T-cell (primary cell): ENCODE measurements at regions not wholly inside any gene's neighbourhood (a gene's known extent, or its start where the extent isn't known, plus 50 kb on each side); places are given as distances from the start of the nearest gene placed in this dataset.
"Not testable (repeated sequence)": the region's sequence is repeated elsewhere in the genome, so short reads cannot be mapped to it uniquely, and the experiment has no call there.

ENCODE experiments used
- ATAC-seq, 4 experiments: fragments of 200-7000 bp in 3 of 4; fragments of 150-1000 bp in 1 of 4; cut with Tn5 transposase; replicated peaks in 1 of 4; 1 replicate in 3 of 4; 2 replicates in 1 of 4; pipeline ENCODE4 v1.10.0; 2021; ENCODE audit warnings: moderate library complexity in 3 of 4, mild to moderate bottlenecking in 2 of 4, moderate number of reproducible peaks in 1 of 4
- CTCF ChIA-PET, 2 donors: fragments of 300-600 bp; sonication (Branson Sonifier 250); formaldehyde crosslinking; loops; one replicate each; lab custom pipeline; 2022; ENCODE audit warnings: antibody characterized with exemption in 2 of 2; lab: Charles Lee
- POLR2A ChIA-PET, 2 donors: fragments of 300-600 bp; sonication (Branson Sonifier 250); formaldehyde crosslinking; loops; one replicate each; lab custom pipeline; 2022; ENCODE audit warnings: antibody characterized with exemption in 2 of 2; lab: Charles Lee
- DNase-seq, 35 experiments: peaks; one replicate each; pipeline versions ENCODE4 v3.0.0 to v3.0.0-alpha.2; 2013 to 2023
- H3K27ac ChIP-seq: one replicate; pipeline ENCODE4 v1.5.1; 2013; ENCODE audit warnings: low read length
- H3K27me3 ChIP-seq, 2 experiments: replicated peaks in 1 of 2; 1 replicate in 1 of 2; 2 replicates in 1 of 2; pipeline versions ENCODE4 v1.6.1 to v1.7.0; 2013; ENCODE audit warnings: low read length in 1 of 2, mixed read lengths in 1 of 2; ENCODE audit not compliant: control insufficient read depth in 2 of 2, insufficient read depth in 2 of 2; ENCODE audit errors: extremely low read depth in 1 of 2
- H3K36me3 ChIP-seq, 2 donors: 1 replicate in 1 of 2; 2 replicates in 1 of 2; pipeline versions ENCODE4 v1.6.1 to v1.7.0; 2013; ENCODE audit warnings: low read length in 1 of 2; ENCODE audit not compliant: control insufficient read depth in 2 of 2, insufficient read depth in 1 of 2; ENCODE audit errors: extremely low read depth in 1 of 2
- H3K4me1 ChIP-seq, 2 experiments: 1 replicate in 1 of 2; 2 replicates in 1 of 2; pipeline versions ENCODE4 v1.6.1 to v1.7.0; 2013; ENCODE audit warnings: low read length in 2 of 2, mixed read lengths in 1 of 2; ENCODE audit not compliant: insufficient read depth in 2 of 2, control insufficient read depth in 1 of 2; ENCODE audit errors: extremely low read depth in 1 of 2
- H3K4me3 ChIP-seq, 2 donors: 1 replicate in 1 of 2; 2 replicates in 1 of 2; pipeline versions ENCODE4 v1.5.1 to v1.7.0; 2013; ENCODE audit warnings: mild to moderate bottlenecking in 2 of 2, low read length in 1 of 2, moderate library complexity in 1 of 2; ENCODE audit not compliant: control insufficient read depth in 1 of 2; ENCODE audit errors: extremely low read depth in 1 of 2
- H3K9me3 ChIP-seq: 2 replicates; pipeline ENCODE4 v1.7.0; 2013
- H3K27ac Mint-ChIP-seq, 2 donors: one replicate each; pipeline ENCODE4 v1.8.0; 2020 to 2021; ENCODE audit warnings: mild to moderate bottlenecking in 2 of 2, mixed read lengths in 2 of 2
- H3K27me3 Mint-ChIP-seq, 2 donors: one replicate each; pipeline ENCODE4 v1.8.0; 2021 to 2022; ENCODE audit warnings: mixed read lengths in 2 of 2
- H3K36me3 Mint-ChIP-seq: one replicate; pipeline ENCODE4 v1.8.0; 2021; ENCODE audit warnings: mixed read lengths
- H3K4me1 Mint-ChIP-seq, 3 donors: one replicate each; pipeline ENCODE4 v1.8.0; 2020 to 2022; ENCODE audit warnings: mixed read lengths in 3 of 3, mild to moderate bottlenecking in 1 of 3
- H3K4me3 Mint-ChIP-seq, 3 donors: one replicate each; pipeline ENCODE4 v1.8.0; 2020 to 2022; ENCODE audit warnings: mild to moderate bottlenecking in 3 of 3, mixed read lengths in 3 of 3, moderate library complexity in 3 of 3
- H3K9me3 Mint-ChIP-seq, 3 donors: one replicate each; pipeline ENCODE4 v1.8.0; 2020 to 2022; ENCODE audit warnings: mixed read lengths in 3 of 3
- WGBS: methylation state at CpG from one replicate; pipeline ENCODE4 v1.1.5; 2013; ENCODE audit warnings: missing lambda C conversion rate; ENCODE audit not compliant: insufficient coverage; 5-methylcytosine and 5-hydroxymethylcytosine counted together

GRCh38 chr7:75254238-75254637 lies 141.2 kb upstream of the TRIM73 start:
- ATAC-seq, H3K4me3 ChIP-seq, POLR2A ChIA-PET, H3K27me3 ChIP-seq, H3K4me3 Mint-ChIP-seq, H3K36me3 ChIP-seq, H3K27me3 Mint-ChIP-seq, H3K9me3 Mint-ChIP-seq, DNase-seq, H3K4me1 Mint-ChIP-seq, H3K36me3 Mint-ChIP-seq, H3K9me3 ChIP-seq, CTCF ChIA-PET, H3K27ac ChIP-seq, H3K27ac Mint-ChIP-seq, H3K4me1 ChIP-seq: not testable (repeated sequence)
- no CpG with 5 or more reads among the region's 3 CpGs for WGBS

- H3K36me3 ChIP-seq, H3K9me3 Mint-ChIP-seq, ATAC-seq, H3K27ac Mint-ChIP-seq, H3K4me3 ChIP-seq, H3K27me3 ChIP-seq, H3K4me1 Mint-ChIP-seq, H3K4me1 ChIP-seq, H3K4me3 Mint-ChIP-seq, CTCF ChIA-PET, POLR2A ChIA-PET, H3K27ac ChIP-seq, H3K27me3 Mint-ChIP-seq, H3K9me3 ChIP-seq, H3K36me3 Mint-ChIP-seq, DNase-seq: not testable (repeated sequence)
- WGBS: no CpG with 5 or more reads among the region's 2 CpGs
Measured at GRCh38 chr7:75257442-75257841, 138.0 kb upstream of the TRIM73 start.

DNA sequence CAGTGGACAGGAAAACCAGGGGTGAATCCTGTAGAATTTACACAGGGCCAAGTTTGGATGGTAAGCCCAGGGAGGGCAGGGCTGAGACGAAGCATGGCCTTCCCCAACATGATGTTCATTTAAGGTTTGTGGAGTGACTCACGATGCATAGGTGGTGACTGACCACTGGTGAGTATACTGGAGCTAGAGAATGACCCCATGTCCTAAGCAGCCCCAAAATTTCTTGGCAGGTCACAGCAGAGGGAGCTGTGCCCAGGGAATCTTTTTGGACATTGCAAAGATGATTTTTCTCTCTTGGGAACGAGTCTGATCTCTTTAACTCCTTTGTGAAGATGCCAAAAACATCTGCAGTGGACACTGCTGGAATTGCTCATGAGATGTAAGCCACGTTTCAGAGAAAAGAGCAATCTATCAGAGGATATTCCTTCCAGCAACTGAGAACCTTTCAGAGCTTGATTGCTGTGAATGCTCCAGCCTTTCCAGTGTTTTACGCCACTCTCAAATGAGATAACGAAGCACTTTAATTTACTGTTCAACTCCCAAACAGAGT lies 135.9 kb upstream of the TRIM73 start:
- CTCF ChIA-PET, H3K4me3 Mint-ChIP-seq: not testable (repeated sequence)

GRCh38 chr7:75261660-75262059 lies 133.8 kb upstream of the TRIM73 start:
- POLR2A ChIA-PET, H3K27me3 Mint-ChIP-seq, H3K4me1 ChIP-seq, H3K27me3 ChIP-seq, H3K27ac Mint-ChIP-seq, H3K36me3 Mint-ChIP-seq, H3K36me3 ChIP-seq, H3K4me1 Mint-ChIP-seq, H3K27ac ChIP-seq, ATAC-seq, H3K4me3 ChIP-seq, DNase-seq, CTCF ChIA-PET, H3K4me3 Mint-ChIP-seq, H3K9me3 Mint-ChIP-seq, H3K9me3 ChIP-seq: not testable (repeated sequence)
- WGBS: no CpG with 5 or more reads among the region's 2 CpGs

More for the DNA sequence above, 135.9 kb upstream of the TRIM73 start:
- H3K4me1 Mint-ChIP-seq, H3K4me3 ChIP-seq, POLR2A ChIA-PET, ATAC-seq, H3K27ac Mint-ChIP-seq, H3K4me1 ChIP-seq, H3K27me3 Mint-ChIP-seq, H3K9me3 ChIP-seq, H3K9me3 Mint-ChIP-seq, H3K36me3 ChIP-seq, DNase-seq, H3K27ac ChIP-seq, H3K36me3 Mint-ChIP-seq, H3K27me3 ChIP-seq: not testable (repeated sequence)
- WGBS: no CpG with 5 or more reads among the region's 6 CpGs

DNA sequence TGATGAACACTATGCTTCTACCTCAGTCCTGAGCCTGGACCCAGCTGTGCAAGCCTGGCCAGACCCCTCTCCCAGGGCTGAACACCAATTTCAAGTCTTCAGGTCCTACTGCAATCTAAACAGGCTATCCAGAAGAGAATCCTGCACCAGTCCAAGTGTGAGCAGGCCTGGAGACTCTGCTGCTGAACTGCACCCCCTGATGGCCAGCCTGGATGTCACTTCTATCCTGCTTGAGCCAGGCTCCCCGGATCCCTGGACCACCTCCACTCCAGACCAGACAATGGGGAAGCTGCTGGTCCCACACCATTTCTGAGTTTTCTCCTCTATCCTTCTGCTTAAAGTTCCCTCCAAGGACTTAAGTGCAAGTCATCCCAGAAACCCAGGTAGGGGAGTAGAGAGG lies 127.3 kb upstream of the TRIM73 start:
- H3K4me3 ChIP-seq, H3K4me1 ChIP-seq, H3K27ac ChIP-seq, H3K9me3 ChIP-seq, H3K27me3 ChIP-seq, POLR2A ChIA-PET, H3K4me3 Mint-ChIP-seq, DNase-seq, H3K27me3 Mint-ChIP-seq, H3K4me1 Mint-ChIP-seq, H3K27ac Mint-ChIP-seq, H3K36me3 ChIP-seq, H3K9me3 Mint-ChIP-seq, H3K36me3 Mint-ChIP-seq, CTCF ChIA-PET: not testable (repeated sequence)
- ATAC-seq: peak in 1 of 4 experiments; percentile 37
- WGBS: no CpG with 5 or more reads among the region's 1 CpG

- H3K9me3 Mint-ChIP-seq, H3K36me3 ChIP-seq, POLR2A ChIA-PET, H3K4me3 Mint-ChIP-seq, H3K36me3 Mint-ChIP-seq, DNase-seq, H3K27me3 ChIP-seq, H3K27me3 Mint-ChIP-seq, H3K27ac ChIP-seq, H3K4me3 ChIP-seq, H3K4me1 ChIP-seq, H3K9me3 ChIP-seq, H3K27ac Mint-ChIP-seq, ATAC-seq, CTCF ChIA-PET, H3K4me1 Mint-ChIP-seq: not testable (repeated sequence)
- WGBS: no CpG with 5 or more reads among the region's 2 CpGs
Measured at GRCh38 chr7:75269159-75269558, 126.3 kb upstream of the TRIM73 start.

DNA sequence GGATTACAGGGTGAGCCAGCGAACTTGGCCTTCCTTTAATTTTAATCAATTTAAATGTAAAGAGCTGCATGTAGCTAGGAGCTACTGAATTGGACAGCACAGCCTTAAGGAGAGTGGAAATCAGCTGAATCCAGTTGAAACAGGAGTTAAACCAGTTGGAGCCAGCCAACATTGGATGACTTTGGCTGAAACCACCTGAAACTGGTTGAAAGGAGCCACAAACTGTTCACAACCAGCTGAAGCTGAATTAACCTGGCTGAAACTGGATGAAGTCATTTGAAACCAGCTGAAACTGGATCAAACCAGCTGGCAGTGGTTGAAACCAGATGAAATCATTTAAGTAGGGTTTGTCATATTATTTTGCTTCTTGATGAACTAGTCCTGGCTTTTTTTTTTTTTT lies 121.3 kb upstream of the TRIM73 start:
- CTCF ChIA-PET, H3K4me1 Mint-ChIP-seq, ATAC-seq, H3K4me1 ChIP-seq, H3K27me3 ChIP-seq, DNase-seq, H3K27ac Mint-ChIP-seq, POLR2A ChIA-PET, H3K9me3 ChIP-seq, H3K36me3 ChIP-seq, H3K9me3 Mint-ChIP-seq, H3K4me3 Mint-ChIP-seq, H3K27ac ChIP-seq, H3K36me3 Mint-ChIP-seq, H3K4me3 ChIP-seq, H3K27me3 Mint-ChIP-seq: not testable (repeated sequence)
- no CpG with 5 or more reads among the region's 1 CpG for WGBS
